ENCODE measurements at regions not wholly inside any gene's neighbourhood (a gene's known extent, or its start where the extent isn't known, plus 50 kb on each side); places are given as distances from the start of the nearest gene placed in this dataset.

DNA sequence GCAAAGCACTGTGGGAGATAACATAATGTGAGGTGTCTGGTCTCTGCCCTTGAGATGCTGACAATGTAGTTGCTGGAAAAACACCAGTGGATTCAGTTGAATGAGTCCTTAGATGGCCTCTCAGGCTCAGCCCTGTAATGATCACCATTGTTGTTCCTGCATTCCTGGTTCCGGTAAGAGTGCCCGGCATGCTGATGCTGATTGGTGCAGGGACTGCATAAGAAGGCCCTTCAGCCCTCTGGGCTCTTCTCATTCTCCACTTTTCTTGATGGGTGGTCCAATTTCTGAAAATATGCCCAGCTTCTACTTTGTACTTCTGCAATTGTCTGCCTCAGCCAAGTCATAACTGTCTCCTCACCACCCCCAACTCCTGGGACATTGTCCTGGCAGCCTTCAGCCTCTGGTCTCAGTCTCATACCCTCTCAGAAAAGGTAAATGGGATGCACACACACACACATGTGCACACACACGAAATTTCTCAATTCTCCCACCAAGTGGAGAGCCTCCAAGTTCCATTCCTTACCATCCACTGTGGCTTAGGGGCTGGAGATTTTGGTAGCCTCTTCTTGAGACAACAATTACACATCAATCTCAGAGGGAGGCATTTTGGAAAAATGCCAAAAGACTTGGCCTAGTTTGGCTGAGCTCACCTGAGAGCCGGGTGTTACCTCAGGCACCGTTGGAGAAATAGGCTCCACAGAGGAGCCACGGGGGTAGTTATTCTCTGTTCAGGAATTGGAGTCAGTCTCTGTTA lies 314.9 kb downstream of the RPS24 start:
- no peak for FAIRE-seq

DNA sequence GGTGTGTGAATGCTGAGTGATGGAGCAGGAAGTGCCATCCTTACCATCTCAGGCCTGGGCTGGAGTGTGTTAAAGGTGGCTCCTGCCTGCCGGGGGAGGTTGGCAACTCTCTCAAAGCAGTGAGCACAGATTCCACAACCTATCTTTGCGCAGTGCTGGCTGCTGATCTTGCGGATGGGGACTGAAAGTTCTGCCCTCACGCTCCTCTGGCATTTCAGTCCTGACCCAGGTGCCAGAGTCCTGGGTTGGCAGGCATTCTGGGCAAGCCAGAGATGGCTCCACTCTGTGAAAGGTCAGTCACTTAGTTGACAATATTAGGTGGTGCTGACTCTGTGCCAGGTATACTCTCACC lies 315.5 kb downstream of the RPS24 start:
- no peak for FAIRE-seq

DNA sequence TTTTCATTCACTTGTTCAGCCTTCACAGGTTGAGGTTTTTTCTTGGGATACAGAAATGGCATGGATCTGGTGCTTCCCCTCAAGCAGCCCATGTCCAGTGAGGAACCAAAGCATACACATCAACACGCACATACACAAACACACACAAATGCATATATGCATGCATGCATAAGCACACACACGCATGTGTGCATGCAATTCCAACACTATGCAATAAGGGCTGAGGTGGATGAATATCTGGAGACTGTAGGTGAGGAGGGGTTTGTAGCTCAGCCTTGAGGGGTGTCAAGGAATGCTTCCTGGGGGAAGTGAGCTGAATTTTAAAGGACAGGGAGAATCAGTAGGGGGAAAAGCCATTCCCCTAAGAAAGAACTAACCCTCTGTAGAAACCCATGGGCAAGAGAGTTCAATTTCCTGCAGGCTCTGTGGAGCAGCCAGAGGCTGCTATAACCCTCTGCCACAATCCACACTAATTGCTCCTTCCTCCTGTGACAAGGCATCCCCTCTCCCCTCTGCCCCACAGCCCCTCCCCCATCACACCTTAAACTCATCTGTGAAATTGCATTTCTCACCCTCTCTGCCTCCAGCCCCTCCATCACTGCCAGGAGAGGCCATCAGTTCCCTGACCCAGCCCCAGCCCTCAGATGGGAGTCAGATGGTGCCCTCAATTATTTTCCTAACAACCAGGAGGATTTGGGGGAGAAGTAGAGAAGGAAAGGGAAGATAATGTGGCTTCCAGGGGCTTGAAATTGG lies 316.4 kb downstream of the RPS24 start:
- no peak for FAIRE-seq

DNA sequence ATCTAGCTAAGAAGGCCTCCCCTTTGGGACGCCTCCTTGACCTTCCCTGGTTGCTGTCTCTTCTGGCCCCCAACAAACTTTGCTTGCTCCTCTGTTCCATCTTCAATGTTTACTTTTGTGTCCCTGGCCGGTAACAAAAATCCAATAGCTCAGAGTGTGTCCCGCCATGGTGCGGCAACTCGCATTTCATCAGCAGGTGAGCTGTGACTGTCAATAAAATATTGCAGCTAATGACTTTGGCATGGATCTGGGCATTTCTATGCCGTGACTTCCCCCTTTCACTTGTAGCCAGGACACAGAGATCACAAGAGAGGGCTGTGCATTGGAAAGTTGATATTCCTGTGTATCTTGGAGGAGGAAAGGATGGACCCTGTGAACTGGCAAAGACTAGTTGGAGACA lies 317.6 kb downstream of the RPS24 start:
- no peak for FAIRE-seq

DNA sequence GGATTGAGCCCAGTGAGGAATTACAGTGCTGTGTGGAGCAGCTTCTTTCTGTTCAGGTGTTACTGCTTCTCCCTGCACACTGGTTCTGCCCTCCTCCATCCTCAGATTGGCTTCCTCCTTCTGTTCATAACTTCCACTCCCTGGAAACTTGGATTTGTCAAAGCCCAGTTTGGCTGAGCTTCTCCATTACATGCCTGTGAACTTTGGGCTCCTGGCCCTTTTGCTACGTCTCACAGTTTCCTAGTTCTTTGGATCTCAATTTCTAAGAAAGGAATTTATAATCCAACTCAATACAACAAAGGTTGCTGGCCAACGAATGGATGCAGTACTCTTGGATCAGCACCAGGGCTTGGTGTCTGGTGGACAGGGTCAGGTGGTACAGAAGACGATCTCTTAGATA lies 318.1 kb downstream of the RPS24 start:
- FAIRE-seq: no peak

DNA sequence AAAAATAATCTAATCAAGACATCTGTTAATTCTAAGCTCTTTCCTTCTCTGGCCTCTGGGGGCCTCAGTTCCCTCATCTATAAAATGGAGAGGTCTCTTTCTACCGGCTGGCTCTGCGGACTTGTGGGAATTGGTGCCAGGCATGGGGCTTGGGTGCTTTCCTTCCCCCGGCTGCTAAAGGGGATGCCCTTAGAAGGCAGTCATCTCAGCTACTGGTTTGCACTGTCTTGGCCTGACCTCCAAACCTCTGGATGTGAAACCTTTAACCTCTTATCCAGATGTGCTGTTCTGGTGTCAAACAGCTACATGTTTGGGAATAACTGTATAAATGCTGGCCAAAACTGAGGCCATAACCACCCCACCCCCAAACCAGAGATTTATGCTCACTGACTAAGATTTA lies 320.0 kb downstream of the RPS24 start:
- FAIRE-seq: no peak

DNA sequence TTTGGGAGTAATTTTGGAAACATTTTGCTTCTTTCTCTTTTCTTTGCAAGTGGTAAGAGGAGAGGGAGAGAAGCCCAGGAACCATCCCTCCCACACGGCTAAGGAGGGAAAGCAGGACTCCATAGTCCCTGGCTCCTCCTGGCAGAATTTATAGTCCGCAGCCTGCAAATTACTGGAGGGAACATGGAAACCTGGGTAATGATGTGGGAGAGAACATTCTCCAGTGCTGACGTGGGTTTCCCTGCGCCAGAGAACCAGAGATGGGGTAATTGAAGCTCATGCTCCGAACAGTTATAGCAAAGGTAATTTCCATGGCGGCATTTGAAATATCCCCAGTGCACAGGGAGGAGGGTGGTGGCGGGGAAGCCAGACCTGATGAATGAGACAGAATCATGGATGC lies 320.4 kb downstream of the RPS24 start:
- FAIRE-seq: peak; percentile 63

DNA sequence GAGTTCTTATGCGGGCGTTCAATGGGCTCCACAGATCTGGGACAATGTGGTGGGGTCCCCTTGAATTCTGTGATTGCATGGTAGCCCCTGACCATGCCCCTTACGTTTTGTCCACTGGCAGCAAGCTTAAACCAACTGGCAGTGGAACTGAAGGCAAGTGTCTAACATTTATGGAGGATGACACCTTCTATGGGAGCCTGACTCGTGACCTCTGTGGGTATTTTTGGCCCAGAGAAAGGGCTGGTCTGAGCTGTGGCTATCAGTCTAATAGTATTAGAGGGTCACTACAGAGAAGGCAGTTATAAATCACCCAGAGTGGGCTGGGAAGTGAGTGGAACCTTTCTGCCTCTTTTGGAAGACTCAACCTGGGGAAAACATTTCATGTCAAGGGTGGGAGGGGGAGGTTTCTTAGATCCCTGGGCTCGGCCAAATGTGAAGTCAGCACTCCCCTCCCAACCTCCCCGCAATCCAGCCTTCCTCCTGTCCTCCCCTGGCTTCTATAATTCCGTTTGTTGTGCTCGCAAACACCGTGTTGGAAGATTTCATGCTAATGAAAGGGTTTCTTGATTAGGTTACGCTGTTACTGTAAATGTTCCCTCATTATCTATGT lies 322.7 kb downstream of the RPS24 start:
- FAIRE-seq: no peak

DNA sequence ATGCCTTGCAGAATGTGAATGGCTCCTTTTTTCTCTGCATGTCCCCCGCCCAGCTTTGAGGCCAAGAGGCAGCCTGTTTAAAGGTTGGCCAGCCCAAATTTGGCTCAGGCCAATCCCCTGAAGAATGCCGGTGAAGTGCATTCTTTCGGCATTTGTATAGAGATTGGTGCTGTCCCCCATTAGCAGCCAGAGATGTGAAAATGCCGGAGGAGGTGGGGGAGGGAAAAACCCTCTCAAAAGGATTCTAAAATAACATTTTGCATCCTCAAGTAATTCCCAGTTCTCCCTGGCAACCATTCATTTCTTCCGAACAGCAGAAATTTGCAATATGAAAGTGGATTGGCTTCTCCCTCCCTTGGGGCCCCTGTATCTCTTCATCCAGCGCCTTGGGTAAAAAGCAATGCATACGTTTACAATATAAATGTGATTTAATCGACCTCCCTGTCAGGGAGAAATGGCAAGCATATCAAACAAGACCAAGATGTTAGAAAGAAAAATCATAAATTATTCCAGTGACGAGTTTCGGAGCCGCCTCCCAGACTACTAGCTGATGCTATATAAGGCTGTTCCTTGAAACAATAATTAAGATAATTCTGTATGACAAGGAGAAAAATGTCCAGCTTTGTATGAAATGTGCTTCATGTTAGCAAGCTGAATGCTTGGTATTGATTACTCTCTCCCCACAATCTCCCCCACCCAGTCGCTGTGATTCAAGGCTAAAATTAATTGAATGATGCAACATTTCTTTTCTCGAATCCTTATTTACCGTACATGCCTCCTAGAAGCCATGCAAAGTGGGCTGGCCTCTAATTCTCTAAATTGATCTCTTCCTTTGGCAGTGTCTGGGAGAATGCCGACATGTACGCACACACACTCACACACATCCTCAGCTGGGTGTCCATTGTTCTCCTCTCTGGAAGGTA lies 323.7 kb downstream of the RPS24 start:
- no peak for FAIRE-seq

DNA sequence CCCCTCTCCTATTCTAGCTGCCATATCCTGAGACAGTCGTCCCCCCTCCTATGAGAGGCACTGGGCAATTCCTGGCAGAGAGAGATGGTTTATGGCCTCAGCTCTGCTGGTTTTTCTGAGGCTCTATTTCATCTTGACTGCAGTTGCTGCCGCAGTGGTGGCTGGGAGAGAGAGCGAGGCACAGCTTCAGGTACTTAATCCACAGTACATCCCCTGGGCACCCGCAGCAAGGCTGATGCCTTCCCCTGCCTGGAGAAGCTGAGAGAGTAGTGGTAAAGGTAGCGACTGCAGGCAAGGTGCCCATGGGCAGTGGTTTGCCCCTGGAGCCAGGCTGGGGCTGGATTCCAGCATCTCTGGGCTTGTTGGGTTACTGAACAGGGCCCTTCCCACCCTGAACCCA lies 324.7 kb downstream of the RPS24 start:
- no peak for FAIRE-seq

DNA sequence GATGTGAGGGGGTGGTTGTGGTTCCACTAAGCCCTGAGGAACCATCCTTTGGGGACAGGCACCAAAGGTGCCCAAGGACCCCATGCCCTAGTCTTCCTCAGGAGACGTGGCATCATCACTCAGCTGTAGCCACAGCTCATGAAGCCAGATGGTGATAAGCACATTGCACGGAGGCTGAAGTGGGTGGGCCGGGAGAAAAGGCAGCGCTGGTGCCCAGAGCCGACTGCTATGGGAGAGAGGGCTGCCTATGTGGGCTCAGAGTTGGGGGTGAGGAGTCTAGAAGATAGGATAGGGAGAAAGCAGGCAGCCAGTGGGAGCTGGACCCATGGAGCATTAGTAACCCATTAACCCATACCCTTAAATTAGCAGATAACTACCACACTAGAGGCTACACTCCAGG lies 325.3 kb downstream of the RPS24 start:
- FAIRE-seq: no peak

DNA sequence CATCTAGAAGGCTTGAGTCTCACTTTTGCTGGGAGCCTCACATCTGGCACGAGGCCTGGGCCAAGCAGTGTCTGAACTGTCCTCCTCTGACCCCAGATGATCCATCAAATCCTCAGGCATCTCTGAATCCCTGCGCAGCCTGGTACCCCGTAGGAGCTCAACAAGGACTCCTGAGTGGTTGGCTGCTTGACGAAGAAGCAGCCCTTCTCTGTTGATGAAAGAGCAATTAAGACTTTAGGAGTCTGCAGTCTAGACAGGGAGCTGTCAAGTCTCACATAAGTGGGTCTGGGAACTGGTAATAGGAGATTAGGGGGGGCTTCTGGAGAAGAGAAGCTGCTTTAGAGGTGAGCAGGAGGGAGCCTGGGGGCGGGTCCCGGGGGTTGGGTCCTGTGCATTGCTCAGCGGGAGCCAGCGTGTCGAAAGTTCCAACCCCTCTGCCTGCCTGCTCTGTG lies 326.0 kb downstream of the RPS24 start:
- FAIRE-seq: no peak

DNA sequence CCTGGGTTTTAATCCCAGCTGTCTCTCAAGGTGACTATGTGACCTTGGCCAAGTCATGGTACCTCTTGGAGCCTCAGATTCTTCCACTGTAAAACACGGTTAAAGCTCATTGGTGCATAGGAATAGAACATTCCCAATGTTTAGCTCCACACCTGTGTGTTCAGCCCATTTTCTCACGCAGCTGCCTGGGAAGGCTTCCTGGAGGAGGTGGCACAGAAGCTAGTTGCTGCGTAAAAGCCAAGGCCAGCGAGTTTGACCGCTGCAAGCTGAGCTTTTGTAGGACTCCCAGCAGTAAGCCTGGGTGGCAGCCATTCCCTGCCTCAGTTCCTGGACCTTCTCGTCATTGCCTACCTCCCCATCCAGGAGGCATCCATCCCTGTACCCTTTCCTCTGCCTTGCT lies 326.6 kb downstream of the RPS24 start:
- no peak for FAIRE-seq

DNA sequence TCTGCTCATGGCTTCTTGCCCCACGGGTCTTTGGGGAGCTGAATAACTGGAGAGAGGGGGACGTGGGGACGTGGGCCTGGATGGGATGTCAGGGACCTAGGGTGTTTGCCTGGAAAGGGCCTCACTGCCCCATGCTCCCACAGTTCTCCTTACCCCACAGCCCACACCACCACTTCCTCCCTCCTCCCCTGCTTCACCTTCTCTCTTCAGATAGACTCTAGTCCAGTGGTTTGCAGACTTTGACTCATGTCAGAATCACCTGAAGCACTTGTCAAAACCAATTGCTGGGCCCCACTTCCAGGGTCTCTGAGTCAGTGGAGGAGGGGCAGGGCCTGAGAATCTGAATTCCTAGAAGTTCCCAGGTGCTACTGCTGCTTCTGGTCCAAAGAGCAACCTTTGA lies 327.4 kb downstream of the RPS24 start:
- no peak for FAIRE-seq

DNA sequence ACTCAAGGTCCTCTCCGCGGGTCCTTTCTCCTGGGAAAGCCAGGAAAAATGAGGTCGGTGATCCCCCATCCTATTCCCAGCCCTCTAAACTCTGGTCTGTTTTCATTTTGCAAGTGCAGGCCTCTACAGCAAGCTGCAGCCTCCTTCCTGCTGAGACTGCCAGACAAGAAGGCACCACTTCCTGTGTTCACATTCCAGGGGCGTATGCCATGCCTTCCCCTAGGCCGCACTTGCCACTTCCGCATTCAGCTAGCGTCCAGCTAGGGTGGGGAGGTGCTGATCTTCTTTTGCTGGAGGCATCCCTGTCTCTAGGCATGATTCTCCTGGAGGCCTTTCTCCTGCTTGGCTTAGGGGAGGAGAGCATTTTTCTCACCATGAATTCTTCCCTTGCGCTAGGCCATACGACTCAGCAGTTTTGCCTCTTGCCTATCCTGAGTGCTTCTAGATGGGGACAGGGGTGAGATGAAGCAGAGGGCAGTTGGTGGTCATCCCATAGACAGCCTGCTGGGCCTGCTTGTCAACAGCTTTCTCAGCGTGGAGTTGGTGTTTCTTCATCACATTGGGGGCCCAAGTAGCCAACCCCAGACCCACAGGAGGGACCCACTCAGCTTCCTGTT lies 328.9 kb downstream of the RPS24 start:
- FAIRE-seq: no peak

DNA sequence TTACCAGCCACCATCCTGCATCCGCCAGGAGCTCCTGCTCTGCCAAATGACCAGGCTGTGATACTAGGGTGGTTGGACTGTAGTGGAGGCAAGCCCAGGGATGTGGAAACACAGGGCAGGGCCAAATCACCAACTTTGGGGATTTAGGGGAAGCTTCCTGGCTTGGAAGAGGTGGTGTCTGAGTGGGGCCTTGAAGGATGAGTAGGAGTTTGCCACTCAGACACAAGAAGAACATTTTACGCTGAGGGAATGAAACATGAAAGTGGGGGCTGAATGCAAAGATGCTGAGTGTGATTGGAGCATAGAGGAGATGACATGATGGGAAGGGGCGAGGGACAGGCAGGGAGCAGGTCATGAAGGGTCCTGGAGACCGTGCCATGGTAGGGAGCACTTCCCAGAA lies 329.5 kb downstream of the RPS24 start:
- no peak for FAIRE-seq

DNA sequence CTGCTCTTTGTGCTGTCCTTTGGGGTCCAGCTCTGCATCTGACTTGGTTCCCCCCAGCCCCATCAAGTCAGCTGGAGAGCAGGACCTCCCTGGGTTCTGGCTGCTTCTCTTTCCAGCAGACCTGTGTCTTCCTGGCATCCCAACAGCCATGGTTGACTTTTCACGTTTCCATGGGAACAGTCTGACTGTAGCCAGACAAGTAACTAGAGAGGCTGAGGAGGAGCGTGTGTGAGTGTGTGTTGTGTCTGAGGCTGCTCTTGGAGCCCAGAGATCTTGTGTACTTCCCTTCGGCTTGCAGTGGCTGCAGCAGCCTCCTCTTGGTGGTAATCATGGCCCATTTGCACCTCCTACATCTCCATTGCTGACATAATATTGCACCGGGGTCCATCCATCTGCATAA lies 332.0 kb downstream of the RPS24 start:
- no peak for FAIRE-seq

DNA sequence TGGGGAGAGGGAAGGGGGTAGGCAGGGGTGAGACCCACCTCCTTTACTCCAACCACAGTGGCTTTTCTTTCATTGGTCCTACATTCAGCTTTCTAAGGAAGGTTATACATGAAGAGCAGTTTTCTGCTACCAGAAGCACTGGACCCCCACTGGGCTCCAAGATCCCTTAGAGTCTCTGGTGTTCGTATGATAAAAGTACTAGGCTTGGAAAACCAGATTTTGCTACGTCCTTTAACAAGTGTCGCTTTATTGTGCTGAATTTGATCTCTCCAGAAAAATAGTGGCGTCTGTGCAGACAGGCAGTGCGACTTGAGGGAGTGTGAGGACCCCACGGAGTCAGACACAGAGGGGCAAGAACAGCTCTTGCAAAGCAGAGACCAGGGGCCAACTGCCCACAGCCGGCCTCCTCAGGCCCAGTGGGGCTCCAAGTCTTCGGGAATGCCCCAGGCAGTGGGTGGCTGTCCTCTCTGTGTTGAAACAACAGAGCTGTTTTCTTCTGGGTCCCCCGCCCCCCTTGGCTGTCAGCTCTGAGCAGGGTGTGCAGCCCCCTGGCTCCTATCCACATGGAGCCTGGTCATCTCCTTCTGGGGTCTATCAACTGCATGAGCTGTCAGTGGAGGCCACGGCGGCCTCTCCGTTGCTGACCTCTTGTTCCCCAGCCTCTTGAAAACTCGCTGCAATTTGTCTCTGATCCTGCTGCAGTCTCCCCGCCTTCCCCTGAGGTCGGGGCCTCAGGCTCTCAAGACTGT lies 333.2 kb downstream of the RPS24 start:
- FAIRE-seq: no peak

DNA sequence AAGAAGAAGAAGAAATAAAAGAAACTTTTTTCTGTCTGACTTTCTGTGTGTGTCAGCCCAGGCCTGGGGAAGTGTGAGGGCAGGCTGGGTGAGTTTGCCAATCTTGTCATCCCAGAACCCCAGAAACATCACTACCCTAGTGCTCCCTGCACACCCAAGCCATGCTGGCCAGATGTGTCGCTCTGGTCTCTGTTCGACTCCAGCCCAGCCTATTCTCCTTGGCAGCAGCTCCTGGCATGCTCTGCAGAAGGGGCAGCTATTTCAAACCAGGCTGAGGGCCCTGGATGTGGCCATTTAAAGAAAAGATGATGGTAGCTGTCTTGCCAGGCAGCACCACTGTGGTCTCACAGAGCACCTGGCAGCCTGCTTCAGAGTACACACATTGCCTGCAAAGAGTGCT lies 334.1 kb downstream of the RPS24 start:
- no peak for FAIRE-seq

DNA sequence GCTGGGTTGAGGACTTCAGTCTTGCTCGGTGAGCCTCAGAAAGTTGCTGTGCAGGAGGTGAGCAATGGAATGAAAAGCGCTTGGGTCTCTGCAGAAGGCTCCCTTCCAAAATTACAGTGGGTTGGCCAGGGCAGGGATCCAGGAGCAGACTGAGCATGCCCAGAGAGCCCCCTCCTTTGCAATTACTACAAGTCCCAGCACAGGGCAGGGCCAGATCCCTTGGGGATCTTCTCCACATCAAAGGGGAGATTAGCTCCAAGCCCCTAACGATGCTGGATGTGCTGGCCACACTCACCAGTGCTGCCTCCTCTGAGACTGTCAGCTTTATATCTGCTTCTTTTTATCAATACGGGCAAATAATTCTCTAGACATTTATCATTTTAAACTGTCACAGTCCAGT lies 337.5 kb downstream of the RPS24 start:
- no peak for FAIRE-seq

DNA sequence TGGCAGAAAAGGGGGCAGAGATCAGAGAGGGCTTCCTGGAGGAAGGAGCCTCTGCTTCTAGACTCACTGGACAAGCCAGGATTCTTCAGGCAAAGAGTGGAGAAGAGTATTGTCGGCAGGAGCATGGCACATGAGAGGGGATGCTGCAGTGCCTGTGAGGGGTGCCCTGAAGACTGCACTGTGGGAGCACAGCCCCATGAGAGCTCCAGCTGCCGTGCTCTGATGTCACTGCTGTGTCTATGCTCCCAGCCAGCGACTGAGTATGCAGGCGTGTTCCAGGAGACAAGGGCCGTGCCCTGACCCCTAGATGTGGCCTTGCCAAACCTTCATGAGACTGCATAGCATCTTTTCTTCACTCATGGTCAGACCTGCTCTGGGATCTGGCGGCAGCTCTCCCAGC lies 339.1 kb downstream of the RPS24 start:
- no peak for FAIRE-seq

Data from endometrium (tissue), 2 donors.